Mesendoderm (in vitro differentiated cells): ENCODE measurements at regions not wholly inside any gene's neighbourhood (a gene's known extent, or its start where the extent isn't known, plus 50 kb on each side); places are given as distances from the start of the nearest gene placed in this dataset.

Experiments
- DNase-seq: peaks from one replicate; pipeline ENCODE4 v3.0.0; 2013
- H2AK5ac ChIP-seq: 2 replicates; pipeline ENCODE4 v1.6.1; 2013; ENCODE audit warnings: low read length, inconsistent platforms
- H2BK120ac ChIP-seq: 2 replicates; pipeline ENCODE4 v1.6.1; 2013; ENCODE audit warnings: low read depth, mild to moderate bottlenecking, low read length, moderate library complexity, mixed read lengths
- H2BK15ac ChIP-seq: replicated peaks from 2 replicates; pipeline ENCODE4 v1.6.1; 2013; ENCODE audit warnings: low read depth, mild to moderate bottlenecking, moderate library complexity
- H2BK5ac ChIP-seq: 2 replicates; pipeline ENCODE4 v1.6.1; 2013; ENCODE audit warnings: low read length, inconsistent platforms
- H3K18ac ChIP-seq: 2 replicates; pipeline ENCODE4 v1.6.1; 2013; ENCODE audit warnings: mild to moderate bottlenecking, low read length, mixed read lengths
- H3K23ac ChIP-seq: one replicate; pipeline ENCODE4 v1.6.1; 2013; ENCODE audit warnings: low read length
- H3K27ac ChIP-seq: 2 replicates; pipeline ENCODE4 v1.5.1; 2013; ENCODE audit warnings: low read depth, mild to moderate bottlenecking, inconsistent platforms, low read length, moderate library complexity
- H3K27me3 ChIP-seq: 2 replicates; pipeline ENCODE4 v1.6.1; 2013; ENCODE audit warnings: low read length, control low read depth, mild to moderate bottlenecking, inconsistent platforms; ENCODE audit not compliant: insufficient read depth, poor library complexity
- H3K36me3 ChIP-seq: 2 replicates; pipeline ENCODE4 v1.6.1; 2013; ENCODE audit warnings: low read length, inconsistent platforms; ENCODE audit not compliant: control insufficient read depth, insufficient read depth
- H3K4ac ChIP-seq: one replicate; pipeline ENCODE4 v1.6.1; 2013; ENCODE audit warnings: low read depth, mild to moderate bottlenecking, low read length, moderate library complexity
- H3K4me1 ChIP-seq: 2 replicates; pipeline ENCODE4 v1.6.1; 2013; ENCODE audit warnings: low read depth, low read length, inconsistent platforms; ENCODE audit not compliant: control insufficient read depth
- H3K4me2 ChIP-seq: 2 replicates; pipeline ENCODE4 v1.6.1; 2013; ENCODE audit warnings: low read length
- H3K4me3 ChIP-seq: 2 replicates; pipeline ENCODE4 v1.5.1; 2013; ENCODE audit warnings: mild to moderate bottlenecking, low read length
- H3K56ac ChIP-seq: one replicate; pipeline ENCODE4 v1.6.1; 2013; ENCODE audit warnings: low read length
- H3K79me1 ChIP-seq: 2 replicates; pipeline ENCODE4 v1.6.1; 2013; ENCODE audit warnings: low read length, inconsistent platforms
- H3K79me2 ChIP-seq: 2 replicates; pipeline ENCODE4 v1.6.1; 2013; ENCODE audit warnings: mild to moderate bottlenecking, low read length; ENCODE audit not compliant: control insufficient read depth, insufficient read depth
- H3K9ac ChIP-seq: 2 replicates; pipeline ENCODE4 v1.6.1; 2013; ENCODE audit warnings: low read length, inconsistent platforms
- H4K5ac ChIP-seq: one replicate; pipeline ENCODE4 v1.6.1; 2013; ENCODE audit warnings: low read length
- H4K8ac ChIP-seq: one replicate; pipeline ENCODE4 v1.6.1; 2013; ENCODE audit warnings: low read depth, mild to moderate bottlenecking, control low read depth, low read length, moderate library complexity
- WGBS: extraction: QIAGEN DNeasy Blood & Tissue Kit; methylation state at CpG from one replicate; pipeline ENCODE4 v1.1.7; 2013; ENCODE audit warnings: low lambda C conversion rate, missing lambda C conversion rate; ENCODE audit not compliant: insufficient coverage; ENCODE audit errors: extremely low coverage; 5-methylcytosine and 5-hydroxymethylcytosine counted together

- H3K4ac ChIP-seq = no peak overlapping the region
- H2BK5ac ChIP-seq = no peak overlapping the region
- no peak overlapping the region for H3K18ac ChIP-seq
- H2BK15ac ChIP-seq = no peak overlapping the region
- H3K79me1 ChIP-seq = no peaks in the 10 kb centered on the region
- 100% methylated on average over 2 of the region's 15 CpGs for WGBS
- H3K27me3 ChIP-seq = no peaks in the 10 kb centered on the region
- H3K4me3 ChIP-seq = no peak overlapping the region
- no peak for DNase-seq
- H4K5ac ChIP-seq = no peak overlapping the region
- no peak overlapping the region for H3K27ac ChIP-seq
- no peak overlapping the region for H4K8ac ChIP-seq
- H2BK120ac ChIP-seq = no peak overlapping the region
- H2AK5ac ChIP-seq = no peak overlapping the region
- no peak overlapping the region for H3K4me2 ChIP-seq
- no peaks in the 10 kb centered on the region for H3K36me3 ChIP-seq
- no peaks in the 10 kb centered on the region for H3K4me1 ChIP-seq
- H3K56ac ChIP-seq = no peak overlapping the region
- no peaks in the 10 kb centered on the region for H3K79me2 ChIP-seq
- no peak overlapping the region for H3K23ac ChIP-seq
- no peak overlapping the region for H3K9ac ChIP-seq
Measured at GRCh38 chr4:42278709-42279324, 118.5 kb upstream of the SHISA3 start.

DNA sequence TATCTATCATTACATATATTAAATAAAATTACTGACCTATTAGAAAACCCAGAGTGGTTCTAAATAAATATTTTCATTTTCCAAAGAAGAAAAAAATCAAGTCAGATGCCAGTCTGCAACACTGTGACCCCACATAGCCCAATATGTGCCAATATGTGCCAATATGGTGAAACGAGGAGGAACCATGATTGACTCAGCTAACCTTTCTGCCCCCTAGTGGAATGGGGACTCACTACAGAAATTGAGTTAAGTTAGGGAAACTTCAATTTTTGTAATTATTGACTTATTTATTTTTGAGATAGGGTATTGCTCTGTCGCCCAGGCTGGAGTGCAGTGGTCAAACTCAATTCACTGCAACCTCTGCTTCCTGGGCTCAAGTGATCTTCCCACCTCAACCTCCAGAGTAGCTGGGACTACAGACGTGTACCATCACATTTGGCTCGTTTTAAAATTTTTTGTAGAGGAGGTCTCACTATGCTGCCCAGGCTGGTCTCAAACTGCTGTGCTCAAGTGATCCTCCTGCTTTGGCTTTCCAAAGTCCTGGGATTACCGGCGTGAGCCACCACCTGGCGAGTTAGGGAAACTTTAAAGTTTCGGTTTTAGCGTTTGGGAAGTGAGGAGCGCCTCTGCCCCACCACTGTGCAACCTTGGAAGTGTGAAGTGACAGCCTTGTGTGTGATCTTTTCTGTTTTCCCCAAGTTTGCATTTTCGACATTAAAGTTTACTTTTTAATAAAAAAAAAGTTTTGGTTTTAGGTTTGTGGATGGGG lies 116.8 kb upstream of the SHISA3 start:
- Histone ChIP-seq H2BK120ac (no peak overlapping the region), H3K27ac (no peak overlapping the region), H3K4me1 (no peaks in the 10 kb centered on the region), H4K8ac (no peak overlapping the region), H3K36me3 (no peaks in the 10 kb centered on the region), H3K4ac (peak overlapping the region; percentile 29), H3K4me2 (no peak overlapping the region), H2AK5ac (no peak overlapping the region), H2BK15ac (no peak overlapping the region), H3K4me3 (no peak overlapping the region), H4K5ac (no peak overlapping the region), H3K9ac (no peak overlapping the region), H3K23ac (no peak overlapping the region), H3K18ac (no peak overlapping the region), H3K27me3 (no peaks in the 10 kb centered on the region), H3K79me2 (no peaks in the 10 kb centered on the region), H3K56ac (no peak overlapping the region), H3K79me1 (no peaks in the 10 kb centered on the region), H2BK5ac (no peak overlapping the region)
- DNase-seq = peak; percentile 44
- no CpG with 5 or more reads among the region's 11 CpGs for WGBS

- H3K79me2 ChIP-seq = no peaks in the 10 kb centered on the region
- DNase-seq = no peak
Measured at GRCh38 chr4:42281324-42282020, 115.8 kb upstream of the SHISA3 start.

GRCh38 chr4:42282081-42282901 lies 115.0 kb upstream of the SHISA3 start:
- no peak overlapping the region for H3K18ac ChIP-seq
- no peak overlapping the region for H2BK120ac ChIP-seq
- no peak overlapping the region for H4K5ac ChIP-seq
- H3K56ac ChIP-seq = peak overlapping the region; percentile 54
- H3K79me2 ChIP-seq = no peaks in the 10 kb centered on the region
- no peak overlapping the region for H3K4me2 ChIP-seq
- H3K4me3 ChIP-seq = no peak overlapping the region
- H3K23ac ChIP-seq = no peak overlapping the region
- peak overlapping the region; percentile 71 for H2AK5ac ChIP-seq
- H2BK15ac ChIP-seq = no peak overlapping the region
- no peaks in the 10 kb centered on the region for H3K4me1 ChIP-seq
- no CpG with 5 or more reads among the region's 12 CpGs for WGBS
- no peak overlapping the region for H3K9ac ChIP-seq
- H3K79me1 ChIP-seq = no peaks in the 10 kb centered on the region
- peak overlapping the region; percentile 44 for H2BK5ac ChIP-seq
- H3K36me3 ChIP-seq = no peaks in the 10 kb centered on the region
- no peak overlapping the region for H3K27ac ChIP-seq
- H3K27me3 ChIP-seq = no peaks in the 10 kb centered on the region
- H4K8ac ChIP-seq = no peak overlapping the region
- peak overlapping the region; percentile 63 for H3K4ac ChIP-seq
- peak; percentile 88 for DNase-seq

More at GRCh38 chr4:42281324-42282020, 115.8 kb upstream of the SHISA3 start:
- Histone ChIP-seq H3K4me3 (no peak overlapping the region), H3K23ac (no peak overlapping the region), H2AK5ac (no peak overlapping the region), H3K4me2 (no peak overlapping the region), H3K18ac (no peak overlapping the region), H3K79me1 (no peaks in the 10 kb centered on the region), H2BK15ac (no peak overlapping the region), H2BK5ac (no peak overlapping the region), H3K56ac (peak overlapping the region; percentile 6), H3K27ac (peak overlapping the region; percentile 21), H3K27me3 (no peaks in the 10 kb centered on the region), H3K36me3 (no peaks in the 10 kb centered on the region), H3K4me1 (no peaks in the 10 kb centered on the region), H4K8ac (no peak overlapping the region), H4K5ac (no peak overlapping the region), H2BK120ac (no peak overlapping the region), H3K4ac (no peak overlapping the region), H3K9ac (no peak overlapping the region)
- no CpG with 5 or more reads among the region's 9 CpGs for WGBS

- Histone ChIP-seq H2BK15ac (no peak overlapping the region), H3K4me3 (no peak overlapping the region), H3K4me1 (no peaks in the 10 kb centered on the region), H2AK5ac (no peak overlapping the region), H3K18ac (no peak overlapping the region), H3K9ac (no peak overlapping the region), H3K79me1 (no peaks in the 10 kb centered on the region), H3K36me3 (no peaks in the 10 kb centered on the region), H2BK5ac (no peak overlapping the region), H3K4me2 (no peak overlapping the region), H3K4ac (no peak overlapping the region), H3K27ac (no peak overlapping the region), H4K5ac (no peak overlapping the region), H3K56ac (no peak overlapping the region), H4K8ac (no peak overlapping the region), H3K27me3 (no peaks in the 10 kb centered on the region), H2BK120ac (no peak overlapping the region), H3K79me2 (no peaks in the 10 kb centered on the region), H3K23ac (no peak overlapping the region)
- DNase-seq = no peak
- no CpG with 5 or more reads among the region's 5 CpGs for WGBS
Measured at GRCh38 chr4:42284030-42284429, 113.3 kb upstream of the SHISA3 start.
